GM23338 (cell line): ENCODE measurements at regions not wholly inside any gene's neighbourhood (a gene's known extent, or its start where the extent isn't known, plus 50 kb on each side); places are given as distances from the start of the nearest gene placed in this dataset.

ENCODE experiments used
- EZH2 ChIP-seq: fragments of 200-600 bp; sonication (generic); IDR thresholded peaks from one replicate; pipeline ENCODE4 v1.8.0; 2017; ENCODE audit warnings: antibody characterized with exemption, mild to moderate bottlenecking, low read depth; ENCODE audit not compliant: unreplicated experiment
- EZH2phosphoT487 ChIP-seq: fragments of 200-600 bp; sonication (generic); IDR thresholded peaks from one replicate; pipeline ENCODE4 v1.8.1; 2018; ENCODE audit warnings: antibody characterized with exemption; ENCODE audit not compliant: unreplicated experiment
- NANOG ChIP-seq: IDR thresholded peaks from 2 replicates; pipeline ENCODE4 v1.6.1; 2016; ENCODE audit warnings: antibody characterized with exemption, borderline replicate concordance
- POLR2AphosphoS5 ChIP-seq: IDR thresholded peaks from 2 replicates; pipeline ENCODE4 v1.6.1; 2016; ENCODE audit warnings: antibody characterized with exemption, low read depth
- REST ChIP-seq: IDR thresholded peaks from one replicate; pipeline ENCODE4 v1.6.1; 2018; ENCODE audit warnings: antibody characterized with exemption; ENCODE audit not compliant: unreplicated experiment
- ZNF114 ChIP-seq: fragments of 250-450 bp; sonication (Bioruptor Pico); IDR thresholded peaks from 2 replicates; pipeline ENCODE4 v1.5.0; 2020; ENCODE audit warnings: mild to moderate bottlenecking, moderate library complexity
- TF ChIP-seq, protein P1 (sequence below), 2 experiments: fragments of 200-600 bp in 1 of 2; sonication (generic) in 1 of 2; conservative IDR thresholded peaks; 2 replicates each; pipeline versions ENCODE4 v1.5.1 to v1.6.1; 2016 to 2017; ENCODE audit warnings: antibody characterized with exemption in 2 of 2, low read depth in 2 of 2, mild to moderate bottlenecking in 2 of 2, moderate library complexity in 1 of 2

- TF ChIP-seq NANOG (no peak), POLR2AphosphoS5 (no peak), EZH2 (no peak), EZH2phosphoT487 (no peak), REST (no peak), ZNF114 (no peak)
- TF ChIP-seq, protein P1, sequence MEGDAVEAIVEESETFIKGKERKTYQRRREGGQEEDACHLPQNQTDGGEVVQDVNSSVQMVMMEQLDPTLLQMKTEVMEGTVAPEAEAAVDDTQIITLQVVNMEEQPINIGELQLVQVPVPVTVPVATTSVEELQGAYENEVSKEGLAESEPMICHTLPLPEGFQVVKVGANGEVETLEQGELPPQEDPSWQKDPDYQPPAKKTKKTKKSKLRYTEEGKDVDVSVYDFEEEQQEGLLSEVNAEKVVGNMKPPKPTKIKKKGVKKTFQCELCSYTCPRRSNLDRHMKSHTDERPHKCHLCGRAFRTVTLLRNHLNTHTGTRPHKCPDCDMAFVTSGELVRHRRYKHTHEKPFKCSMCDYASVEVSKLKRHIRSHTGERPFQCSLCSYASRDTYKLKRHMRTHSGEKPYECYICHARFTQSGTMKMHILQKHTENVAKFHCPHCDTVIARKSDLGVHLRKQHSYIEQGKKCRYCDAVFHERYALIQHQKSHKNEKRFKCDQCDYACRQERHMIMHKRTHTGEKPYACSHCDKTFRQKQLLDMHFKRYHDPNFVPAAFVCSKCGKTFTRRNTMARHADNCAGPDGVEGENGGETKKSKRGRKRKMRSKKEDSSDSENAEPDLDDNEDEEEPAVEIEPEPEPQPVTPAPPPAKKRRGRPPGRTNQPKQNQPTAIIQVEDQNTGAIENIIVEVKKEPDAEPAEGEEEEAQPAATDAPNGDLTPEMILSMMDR (conservative IDR thresholded peaks at IDR 0.05; ENCODE audit: low read depth in 2 of 2) = no peak
These were observed 185.7 kb downstream of the HAUS1 start for GRCh38 chr18:46289931-46290330.
